Brain microvascular endothelial cell (primary cell): ENCODE measurements at regions not wholly inside any gene's neighbourhood (a gene's known extent, or its start where the extent isn't known, plus 50 kb on each side); places are given as distances from the start of the nearest gene placed in this dataset.

Experiments used
- DNase-seq: peaks from one replicate; pipeline ENCODE4 v3.0.0-alpha.2; 2020
- H3K27ac ChIP-seq: fragments of 250-450 bp; sonication (Bioruptor Pico); 2 replicates; pipeline ENCODE4 v1.5.1; 2020; ENCODE audit warnings: mild to moderate bottlenecking, moderate library complexity
- H3K27me3 ChIP-seq: fragments of 250-450 bp; sonication (Bioruptor Pico); replicated peaks from 2 replicates; pipeline ENCODE4 v1.5.1; 2020; ENCODE audit warnings: mild to moderate bottlenecking
- H3K36me3 ChIP-seq: fragments of 250-450 bp; sonication (Bioruptor Pico); replicated peaks from 2 replicates; pipeline ENCODE4 v1.5.1; 2020; ENCODE audit warnings: mild to moderate bottlenecking
- H3K4me3 ChIP-seq: 2 replicates; pipeline ENCODE4 v1.5.1; 2011; ENCODE audit warnings: low read depth, mild to moderate bottlenecking, control low read depth, low read length, moderate library complexity
- CTCF ChIP-seq: IDR thresholded peaks from 2 replicates; pipeline ENCODE4 v1.5.1; 2011; ENCODE audit warnings: low read depth, mild to moderate bottlenecking, moderate library complexity, low read length, control low read depth, inconsistent platforms; ENCODE audit errors: missing control alignments
- in situ Hi-C: cut with HindIII; loops from 2 replicates; pipeline ENCODE4 v1.10.0; 2017; ENCODE audit warnings: low sequenced_read_pairs, low pct_ligation_motif_present

GRCh38 chr4:178664621-178665020 is 1222.4 kb upstream of the AGA start:
- no peaks in the 10 kb centered on the region for H3K27me3 ChIP-seq
- no peak overlapping the region for H3K27ac ChIP-seq
- no peak for DNase-seq
- in situ Hi-C loops = no loop called here
- no peak for TF ChIP-seq CTCF
- no peak overlapping the region for H3K4me3 ChIP-seq
- no peaks in the 10 kb centered on the region for H3K36me3 ChIP-seq

- H3K27me3 ChIP-seq = no peaks in the 10 kb centered on the region
- no peaks in the 10 kb centered on the region for H3K36me3 ChIP-seq
- no peak for TF ChIP-seq CTCF
- no peak overlapping the region for H3K4me3 ChIP-seq
- in situ Hi-C loops = no loop called here
- DNase-seq = no peak
- no peak overlapping the region for H3K27ac ChIP-seq
Observed at GRCh38 chr4:178665916-178666315, 1223.7 kb upstream of the AGA start.

- DNase-seq = no peak
- no peak overlapping the region for H3K27ac ChIP-seq
- no peaks in the 10 kb centered on the region for H3K36me3 ChIP-seq
- H3K27me3 ChIP-seq = no peaks in the 10 kb centered on the region
- no peak for TF ChIP-seq CTCF
- no peak overlapping the region for H3K4me3 ChIP-seq
- in situ Hi-C loops = no loop called here
Observed at GRCh38 chr4:178671766-178672165, 1229.5 kb upstream of the AGA start.

GRCh38 chr4:178672512-178672911 is 1230.3 kb upstream of the AGA start:
- no peak overlapping the region for H3K4me3 ChIP-seq
- no peaks in the 10 kb centered on the region for H3K36me3 ChIP-seq
- TF ChIP-seq CTCF = no peak
- no peaks in the 10 kb centered on the region for H3K27me3 ChIP-seq
- no peak overlapping the region for H3K27ac ChIP-seq
- DNase-seq = no peak
- in situ Hi-C loops = no loop called here

GRCh38 chr4:178681871-178682270 is 1239.6 kb upstream of the AGA start:
- TF ChIP-seq CTCF = no peak
- DNase-seq = no peak
- no peak overlapping the region for H3K27ac ChIP-seq
- in situ Hi-C loops = no loop called here
- H3K27me3 ChIP-seq = no peaks in the 10 kb centered on the region
- H3K4me3 ChIP-seq = no peak overlapping the region
- H3K36me3 ChIP-seq = no peaks in the 10 kb centered on the region

GRCh38 chr4:178689926-178690325 is 1247.7 kb upstream of the AGA start:
- H3K27ac ChIP-seq = no peak overlapping the region
- TF ChIP-seq CTCF = no peak
- H3K27me3 ChIP-seq = no peaks in the 10 kb centered on the region
- DNase-seq = no peak
- H3K4me3 ChIP-seq = no peak overlapping the region
- no peaks in the 10 kb centered on the region for H3K36me3 ChIP-seq
- in situ Hi-C loops = no loop called here
